ENCODE measurements at regions not wholly inside any gene's neighbourhood (a gene's known extent, or its start where the extent isn't known, plus 50 kb on each side); places are given as distances from the start of the nearest gene placed in this dataset.

DNA sequence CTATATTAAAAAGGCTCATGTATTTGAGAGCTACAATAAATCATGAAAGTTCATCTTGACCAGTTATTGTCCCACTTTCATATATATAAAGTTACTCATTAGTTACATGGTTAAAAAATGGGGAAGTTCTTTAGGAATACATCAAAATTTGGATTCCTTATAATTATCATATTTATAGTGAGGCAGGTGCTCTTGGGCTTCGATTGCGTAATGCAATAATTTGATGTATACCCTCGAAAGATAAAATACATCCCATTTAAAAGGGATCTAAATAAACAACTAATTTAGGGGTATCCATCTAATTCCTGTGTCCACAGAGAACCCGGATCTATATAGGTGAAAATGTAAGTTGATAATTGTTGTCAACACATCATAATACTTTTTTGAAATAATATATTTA lies 444.6 kb downstream of the RIT2 start:
- Histone ChIP-seq H3K4me3 (no peak overlapping the region), H3K36me3 (no peaks in the 10 kb centered on the region), H3K4me1 (replicated peaks) (no peaks in the 10 kb centered on the region), H3K27me3 (replicated peaks) (no peaks in the 10 kb centered on the region), H3K27ac (no peak overlapping the region), H3K9me3 (replicated peaks) (no peaks in the 10 kb centered on the region)
- DNase-seq (ENCODE audit: low read depth in 1 of 2, low spot score in 2 of 2) = no peak

DNA sequence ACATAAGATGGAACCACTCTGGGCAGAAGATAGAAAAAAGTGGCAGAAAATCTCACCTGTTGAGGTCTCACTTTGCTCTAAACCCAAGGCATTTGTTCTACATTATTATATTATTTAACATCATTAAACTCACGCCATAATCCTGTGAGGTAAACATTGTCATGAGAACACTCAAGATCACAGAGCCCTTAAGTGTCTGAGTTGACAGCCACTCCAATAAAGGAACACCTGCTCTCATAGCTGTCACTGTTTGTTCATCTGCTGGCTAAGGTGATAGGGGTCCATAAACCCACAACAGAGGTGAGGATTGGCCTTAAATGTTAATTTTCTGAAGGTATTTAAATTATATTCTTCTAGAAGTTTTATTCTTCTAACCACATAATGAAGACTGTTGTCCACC lies 439.7 kb downstream of the RIT2 start:
- Histone ChIP-seq H3K27me3 (replicated peaks) (no peaks in the 10 kb centered on the region), H3K4me1 (replicated peaks) (no peaks in the 10 kb centered on the region), H3K27ac (no peak overlapping the region), H3K36me3 (no peaks in the 10 kb centered on the region), H3K4me3 (no peak overlapping the region), H3K9me3 (replicated peaks) (no peaks in the 10 kb centered on the region)
- DNase-seq (ENCODE audit: low read depth in 1 of 2, low spot score in 2 of 2) = no peak

DNA sequence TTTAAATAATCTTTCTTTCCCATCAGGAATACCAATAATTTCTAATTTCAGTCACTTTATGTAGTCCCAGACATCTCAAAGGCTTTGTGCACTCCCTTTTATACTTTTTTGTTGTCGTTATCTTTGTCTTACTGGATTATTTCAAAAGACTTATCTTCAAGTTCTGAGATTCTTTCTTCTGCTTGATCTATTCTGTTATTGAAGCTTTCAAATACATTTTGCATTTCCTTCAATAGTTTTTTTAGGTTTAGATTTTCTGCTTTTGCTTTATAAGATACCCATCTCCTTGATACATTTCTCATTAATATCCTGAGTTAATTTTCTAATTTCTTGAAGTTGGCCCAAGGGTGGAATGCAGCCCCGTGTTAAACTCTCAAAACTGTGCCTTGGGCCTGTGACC lies 432.4 kb downstream of the RIT2 start:
- DNase-seq (ENCODE audit: low read depth in 1 of 2, low spot score in 2 of 2) = no peak
- no peak overlapping the region for H3K27ac ChIP-seq
- H3K9me3 ChIP-seq (replicated peaks) = peaks cover 3% of the 10 kb centered on the region; the same call in 1 of the 2 replicates
- no peaks in the 10 kb centered on the region for H3K4me1 ChIP-seq (replicated peaks)
- H3K36me3 ChIP-seq = no peaks in the 10 kb centered on the region
- H3K4me3 ChIP-seq = no peak overlapping the region
- H3K27me3 ChIP-seq (replicated peaks) = no peaks in the 10 kb centered on the region

- no peaks in the 10 kb centered on the region for H3K4me1 ChIP-seq (replicated peaks)
- peaks cover 3% of the 10 kb centered on the region; the same call in 1 of the 2 replicates for H3K9me3 ChIP-seq (replicated peaks)
- no peaks in the 10 kb centered on the region for H3K36me3 ChIP-seq
- H3K4me3 ChIP-seq = no peak overlapping the region
- no peak for DNase-seq (ENCODE audit: low read depth in 1 of 2, low spot score in 2 of 2)
- H3K27me3 ChIP-seq (replicated peaks) = no peaks in the 10 kb centered on the region
- H3K27ac ChIP-seq = no peak overlapping the region
Measured at GRCh38 chr18:42689310-42689709, 426.2 kb downstream of the RIT2 start.
